GM12891 (cell line): ENCODE measurements at regions not wholly inside any gene's neighbourhood (a gene's known extent, or its start where the extent isn't known, plus 50 kb on each side); places are given as distances from the start of the nearest gene placed in this dataset.

Experiments
- POLR2A ChIP-seq: IDR thresholded peaks from 2 replicates; pipeline ENCODE4 v1.6.1; 2011; ENCODE audit warnings: low read depth, low read length, control low read depth
- SPI1 ChIP-seq: IDR thresholded peaks from 2 replicates; pipeline ENCODE4 v1.6.1; 2011; ENCODE audit warnings: low read depth, low read length, control low read depth

GRCh38 chr2:62291517-62292137 lies 95.7 kb downstream of the B3GNT2 start:
- TF ChIP-seq POLR2A (no peak), SPI1 (no peak)
